ENCODE measurements at regions not wholly inside any gene's neighbourhood (a gene's known extent, or its start where the extent isn't known, plus 50 kb on each side); places are given as distances from the start of the nearest gene placed in this dataset.

DNA sequence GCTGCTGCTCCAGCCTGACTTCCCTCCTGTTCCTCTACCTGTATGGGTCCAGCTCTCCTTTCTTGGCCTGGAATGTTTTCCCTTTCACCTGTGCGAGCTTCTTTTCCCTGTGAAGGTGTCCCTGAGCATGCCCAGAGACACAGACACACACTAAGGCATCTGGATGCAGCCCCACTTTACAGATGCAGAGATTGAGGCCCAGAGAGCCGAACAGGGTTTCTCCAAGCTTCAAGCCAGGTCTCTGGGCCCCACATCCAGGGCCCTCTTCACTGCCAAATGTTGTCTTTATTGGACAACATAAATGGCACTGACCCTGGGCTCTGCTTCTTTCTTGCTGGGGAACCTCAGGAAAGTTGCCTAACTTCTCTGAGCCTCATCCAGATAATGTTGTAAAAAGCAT lies 561.6 kb downstream of the MIAT start:
- Mint-ChIP-seq H3K9me3 (peaks cover 0 to 1% (median 0%) of the 10 kb centered on the region in 11 donors), H3K4me3 (no peak overlapping the region), H3K4me1 (no peaks in the 10 kb centered on the region), H3K27me3 (peaks cover 0 to 37% (median 28%) of the 10 kb centered on the region in 5 donors), H3K36me3 (no peaks in the 10 kb centered on the region), H3K27ac (no peak overlapping the region)
- POLR2A ChIA-PET, result no interaction called here
- DNase-seq (no peak), ATAC-seq (no peak)
- Histone ChIP-seq H3K36me3 (ENCODE audit: control insufficient read depth in 2 of 3, insufficient read depth in 3 of 3, low read length in 3 of 3) (no peaks in the 10 kb centered on the region), H3K27me3 (ENCODE audit: control insufficient read depth in 2 of 2, insufficient read depth in 2 of 2, low read length in 2 of 2) (no peaks in the 10 kb centered on the region), H3K27ac (ENCODE audit: low read depth, low read length) (no peak overlapping the region), H3K4me3 (ENCODE audit: low read length) (no peak overlapping the region), H3K9me3 (ENCODE audit: control insufficient read depth in 2 of 3, low read length in 3 of 3) (peaks cover 0 to 4% (median 0%) of the 10 kb centered on the region in 3 experiments), H3K4me1 (ENCODE audit: control insufficient read depth in 2 of 2, insufficient read depth in 2 of 2, low read length in 2 of 2) (no peaks in the 10 kb centered on the region)
- intact Hi-C loops (cut with micrococcal nuclease), result no loop called here
- CTCF ChIA-PET, result interaction anchor here (0.5 kb wide), 1 partner anchor 290 kb away, joined by 6 read pairs; no protein-coding TSS in a partner anchor

DNA sequence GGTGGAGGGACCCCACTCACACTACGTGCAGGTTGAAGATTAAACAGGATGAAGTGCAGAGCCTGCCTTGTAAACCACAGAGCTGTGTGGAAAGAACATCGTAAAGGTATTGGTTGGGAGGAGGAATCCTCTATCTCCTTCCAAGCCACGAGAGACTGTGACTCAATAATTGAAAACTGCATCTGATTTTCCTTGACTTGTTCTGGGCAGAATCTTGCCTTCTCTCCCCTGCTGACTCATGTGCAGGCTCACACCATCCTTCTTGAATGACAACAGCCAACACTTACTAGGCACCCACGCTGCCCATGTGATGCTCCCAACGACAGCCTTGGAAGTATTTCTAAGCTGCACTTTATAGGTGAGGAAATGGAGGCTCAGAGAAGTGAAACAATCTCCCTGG lies 563.0 kb downstream of the MIAT start:
- no peak overlapping the region for H3K27ac ChIP-seq (ENCODE audit: low read depth, low read length)
- ATAC-seq (no peak), DNase-seq (no peak)
- Mint-ChIP-seq H3K9me3 (peaks cover 0 to 1% (median 0%) of the 10 kb centered on the region in 11 donors), H3K36me3 (no peaks in the 10 kb centered on the region), H3K4me1 (no peaks in the 10 kb centered on the region), H3K27me3 (peaks cover under 1 to 39% (median 22%) of the 10 kb centered on the region in 5 donors), H3K27ac (no peak overlapping the region), H3K4me3 (no peak overlapping the region)
- intact Hi-C loops (cut with micrococcal nuclease), result no loop called here
- ChIA-PET CTCF (no interaction called here), POLR2A (no interaction called here)
- H3K27me3 ChIP-seq (ENCODE audit: control insufficient read depth in 2 of 2, insufficient read depth in 2 of 2, low read length in 2 of 2), result no peaks in the 10 kb centered on the region
- peaks cover 0 to 4% (median 0%) of the 10 kb centered on the region in 3 experiments for H3K9me3 ChIP-seq (ENCODE audit: control insufficient read depth in 2 of 3, low read length in 3 of 3)
- no peak overlapping the region for H3K4me3 ChIP-seq (ENCODE audit: low read length)
- H3K4me1 ChIP-seq (ENCODE audit: control insufficient read depth in 2 of 2, insufficient read depth in 2 of 2, low read length in 2 of 2), result no peaks in the 10 kb centered on the region
- H3K36me3 ChIP-seq (ENCODE audit: control insufficient read depth in 2 of 3, insufficient read depth in 3 of 3, low read length in 3 of 3), result no peaks in the 10 kb centered on the region

DNA sequence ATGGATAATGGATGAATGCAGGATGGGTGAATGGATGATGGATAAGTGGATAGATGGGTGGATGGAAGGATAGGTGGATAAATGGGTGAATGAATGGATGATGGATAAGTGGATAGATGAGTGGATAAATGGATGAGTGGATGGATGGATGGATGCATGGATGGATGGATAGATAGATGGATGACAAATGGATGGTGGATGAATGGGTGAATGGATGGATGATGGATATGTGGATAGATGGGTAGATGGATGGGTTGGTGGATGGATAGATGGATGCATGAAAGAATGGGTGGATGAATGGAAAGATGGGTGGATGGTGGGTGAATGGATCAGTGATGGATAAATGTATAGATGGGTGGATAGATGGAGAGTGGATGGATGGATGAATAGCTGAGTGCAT lies 564.8 kb downstream of the MIAT start:
- ATAC-seq (no peak), DNase-seq (no peak)
- CTCF ChIA-PET, result no interaction called here
- H3K9me3 ChIP-seq (ENCODE audit: control insufficient read depth in 2 of 3, low read length in 3 of 3), result peaks cover 0 to 4% (median 0%) of the 10 kb centered on the region in 3 experiments
- H3K4me3 ChIP-seq (ENCODE audit: low read length), result no peak overlapping the region
- no peaks in the 10 kb centered on the region for H3K27me3 ChIP-seq (ENCODE audit: control insufficient read depth in 2 of 2, insufficient read depth in 2 of 2, low read length in 2 of 2)
- H3K27me3 Mint-ChIP-seq, result peaks cover 2 to 41% (median 18%) of the 10 kb centered on the region in 5 donors
- H3K36me3 Mint-ChIP-seq, result no peaks in the 10 kb centered on the region
- no peaks in the 10 kb centered on the region for H3K36me3 ChIP-seq (ENCODE audit: control insufficient read depth in 2 of 3, insufficient read depth in 3 of 3, low read length in 3 of 3)
- intact Hi-C loops (cut with micrococcal nuclease), result no loop called here
- H3K4me3 Mint-ChIP-seq, result no peak overlapping the region
- POLR2A ChIA-PET, result no interaction called here
- peaks cover 0 to 2% (median 0%) of the 10 kb centered on the region in 11 donors for H3K9me3 Mint-ChIP-seq
- no peaks in the 10 kb centered on the region for H3K4me1 ChIP-seq (ENCODE audit: control insufficient read depth in 2 of 2, insufficient read depth in 2 of 2, low read length in 2 of 2)
- H3K27ac ChIP-seq (ENCODE audit: low read depth, low read length), result no peak overlapping the region
- H3K4me1 Mint-ChIP-seq, result no peaks in the 10 kb centered on the region
- H3K27ac Mint-ChIP-seq, result no peak overlapping the region

DNA sequence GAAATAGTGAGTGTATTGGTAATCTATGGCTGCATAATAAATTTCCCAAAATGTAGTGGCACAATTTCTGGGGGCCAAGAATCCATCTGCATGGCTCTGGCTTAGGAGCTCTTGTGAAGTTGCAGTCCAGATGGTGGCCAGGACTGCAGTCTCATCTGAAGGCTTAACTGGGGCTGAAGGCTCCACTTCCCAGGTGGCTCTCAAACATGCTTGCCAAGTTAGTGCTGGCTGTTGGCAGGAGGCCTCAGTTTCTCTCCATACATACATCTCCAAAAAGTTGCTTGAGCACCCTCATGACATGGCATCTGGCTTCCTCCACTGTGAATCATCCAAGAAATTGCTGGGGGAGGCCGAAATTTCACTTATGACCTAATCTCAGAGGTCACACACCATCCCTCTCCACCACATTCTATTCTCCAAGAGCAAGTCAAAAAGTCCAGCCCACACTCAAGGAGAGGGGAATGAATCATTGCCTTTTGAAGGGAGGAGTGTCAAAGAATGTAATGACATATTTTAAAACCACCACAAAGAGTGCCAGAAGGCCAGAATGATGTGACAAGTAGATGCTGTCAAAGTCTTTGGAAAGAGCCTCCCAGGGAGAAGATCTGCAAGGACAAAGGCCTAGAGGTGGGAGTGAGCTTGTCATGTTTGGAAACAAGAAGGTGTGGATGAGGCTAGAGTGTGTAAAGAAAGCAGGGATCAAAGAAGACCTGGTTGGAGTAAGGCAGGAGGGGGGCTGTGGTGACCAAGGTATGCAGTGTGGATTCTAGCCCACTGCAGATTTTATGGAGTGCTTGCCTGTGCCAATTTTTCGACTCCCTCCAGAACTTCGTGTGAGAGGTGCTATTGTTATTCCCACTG lies 566.2 kb downstream of the MIAT start:
- peaks cover 0 to 2% (median 0%) of the 10 kb centered on the region in 11 donors for H3K9me3 Mint-ChIP-seq
- Histone ChIP-seq H3K4me3 (ENCODE audit: low read length) (no peak overlapping the region), H3K36me3 (ENCODE audit: control insufficient read depth in 2 of 3, insufficient read depth in 3 of 3, low read length in 3 of 3) (no peaks in the 10 kb centered on the region), H3K27me3 (ENCODE audit: control insufficient read depth in 2 of 2, insufficient read depth in 2 of 2, low read length in 2 of 2) (no peaks in the 10 kb centered on the region), H3K4me1 (ENCODE audit: control insufficient read depth in 2 of 2, insufficient read depth in 2 of 2, low read length in 2 of 2) (no peaks in the 10 kb centered on the region), H3K27ac (ENCODE audit: low read depth, low read length) (no peak overlapping the region), H3K9me3 (ENCODE audit: control insufficient read depth in 2 of 3, low read length in 3 of 3) (peaks cover 0 to 4% (median 0%) of the 10 kb centered on the region in 3 experiments)
- intact Hi-C loops (cut with micrococcal nuclease), result no loop called here
- no peaks in the 10 kb centered on the region for H3K4me1 Mint-ChIP-seq
- H3K4me3 Mint-ChIP-seq, result no peak overlapping the region
- no peak overlapping the region for H3K27ac Mint-ChIP-seq
- DNase-seq (no peak), ATAC-seq (no peak)
- ChIA-PET POLR2A (no interaction called here), CTCF (no interaction called here)
- no peaks in the 10 kb centered on the region for H3K36me3 Mint-ChIP-seq
- H3K27me3 Mint-ChIP-seq, result peaks cover 2 to 34% (median 14%) of the 10 kb centered on the region in 5 donors

DNA sequence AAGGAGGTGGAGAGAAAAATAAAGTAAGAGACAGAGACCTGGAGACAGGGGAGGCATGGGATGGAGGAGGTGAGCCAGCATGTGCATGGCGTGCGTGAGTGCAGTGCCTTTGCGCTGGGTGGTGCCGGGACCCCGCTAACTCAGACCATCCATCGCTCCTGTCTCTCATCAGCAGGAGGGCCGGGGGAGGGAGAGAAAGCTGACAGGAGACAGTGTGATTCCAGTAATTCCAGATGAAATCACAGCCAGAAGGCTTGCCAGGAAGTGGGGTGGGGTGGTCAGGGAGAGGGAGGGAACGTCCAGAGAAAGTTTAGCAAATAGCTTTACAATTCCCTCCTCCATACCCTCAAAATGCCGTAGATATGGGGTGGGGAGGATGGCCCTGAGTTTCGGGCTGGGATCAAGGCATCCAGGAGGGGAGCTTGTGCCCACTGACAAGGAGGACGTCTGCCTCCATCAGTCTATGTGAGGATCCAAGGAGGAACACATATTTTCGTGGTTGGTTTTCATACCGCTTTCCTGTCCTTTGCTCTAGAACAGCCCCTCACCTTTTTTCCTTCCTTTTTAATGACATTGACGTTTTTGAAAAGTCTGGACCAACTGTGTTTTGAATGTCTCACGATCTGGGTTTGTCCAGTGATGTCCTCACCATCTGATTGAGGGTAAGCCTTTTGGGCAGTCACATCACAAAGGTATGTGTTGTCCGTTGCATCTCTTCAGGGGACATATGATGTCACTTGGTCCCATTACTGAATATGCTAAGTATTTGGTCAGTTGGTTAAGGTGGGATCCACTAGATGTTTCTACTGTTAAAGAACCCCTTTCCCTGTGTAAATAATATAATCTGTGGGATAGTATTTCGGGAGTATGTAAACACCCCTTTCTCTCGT lies 567.3 kb downstream of the MIAT start:
- H3K27ac ChIP-seq (ENCODE audit: low read depth, low read length), result no peak overlapping the region
- H3K36me3 ChIP-seq (ENCODE audit: control insufficient read depth in 2 of 3, insufficient read depth in 3 of 3, low read length in 3 of 3), result no peaks in the 10 kb centered on the region
- H3K4me3 Mint-ChIP-seq, result no peak overlapping the region
- intact Hi-C loops (cut with micrococcal nuclease), result no loop called here
- no peak overlapping the region for H3K27ac Mint-ChIP-seq
- no peaks in the 10 kb centered on the region for H3K4me1 ChIP-seq (ENCODE audit: control insufficient read depth in 2 of 2, insufficient read depth in 2 of 2, low read length in 2 of 2)
- CTCF ChIA-PET, result no interaction called here
- ATAC-seq, result no peak
- peaks cover 0 to 4% (median 0%) of the 10 kb centered on the region in 3 experiments for H3K9me3 ChIP-seq (ENCODE audit: control insufficient read depth in 2 of 3, low read length in 3 of 3)
- no peak for DNase-seq
- POLR2A ChIA-PET, result no interaction called here
- H3K27me3 ChIP-seq (ENCODE audit: control insufficient read depth in 2 of 2, insufficient read depth in 2 of 2, low read length in 2 of 2), result no peaks in the 10 kb centered on the region
- H3K4me1 Mint-ChIP-seq, result no peaks in the 10 kb centered on the region
- peaks cover 0 to 2% (median 0%) of the 10 kb centered on the region in 11 donors for H3K9me3 Mint-ChIP-seq
- H3K27me3 Mint-ChIP-seq, result peaks cover 2 to 22% (median 15%) of the 10 kb centered on the region in 5 donors
- no peak overlapping the region for H3K4me3 ChIP-seq (ENCODE audit: low read length)
- no peaks in the 10 kb centered on the region for H3K36me3 Mint-ChIP-seq

DNA sequence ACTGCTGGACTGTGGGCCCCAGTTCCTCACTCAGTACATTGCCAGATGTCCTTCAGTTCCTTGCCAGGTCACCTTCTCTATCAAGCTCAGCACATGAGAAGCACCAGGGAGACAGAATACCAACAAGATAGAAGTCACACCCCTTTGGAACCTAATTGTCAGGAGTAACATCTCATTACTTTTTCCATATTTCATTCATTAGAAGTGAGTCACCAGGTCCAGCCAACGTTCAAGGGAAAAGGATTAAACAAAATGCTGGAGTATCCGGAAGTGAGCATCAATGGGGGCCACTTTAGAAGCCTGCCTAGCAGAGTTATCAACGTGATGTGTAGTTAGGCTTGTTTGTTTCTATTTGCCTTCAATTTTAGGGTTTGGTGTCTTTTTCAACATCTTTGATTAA lies 569.3 kb downstream of the MIAT start:
- H3K4me1 Mint-ChIP-seq, result no peaks in the 10 kb centered on the region
- POLR2A ChIA-PET, result no interaction called here

More for the DNA sequence above, 569.3 kb downstream of the MIAT start:
- Mint-ChIP-seq H3K4me3 (no peak overlapping the region), H3K27ac (no peak overlapping the region), H3K27me3 (peaks cover 2 to 27% (median 9%) of the 10 kb centered on the region in 5 donors), H3K9me3 (peaks cover 0 to 10% (median 2%) of the 10 kb centered on the region in 11 donors), H3K36me3 (no peaks in the 10 kb centered on the region)
- intact Hi-C loops (cut with micrococcal nuclease), result no loop called here
- Histone ChIP-seq H3K9me3 (ENCODE audit: control insufficient read depth in 2 of 3, low read length in 3 of 3) (peaks cover 0 to 4% (median 0%) of the 10 kb centered on the region in 3 experiments), H3K27me3 (ENCODE audit: control insufficient read depth in 2 of 2, insufficient read depth in 2 of 2, low read length in 2 of 2) (no peaks in the 10 kb centered on the region), H3K4me3 (ENCODE audit: low read length) (no peak overlapping the region), H3K27ac (ENCODE audit: low read depth, low read length) (no peak overlapping the region), H3K36me3 (ENCODE audit: control insufficient read depth in 2 of 3, insufficient read depth in 3 of 3, low read length in 3 of 3) (no peaks in the 10 kb centered on the region), H3K4me1 (ENCODE audit: control insufficient read depth in 2 of 2, insufficient read depth in 2 of 2, low read length in 2 of 2) (no peaks in the 10 kb centered on the region)
- DNase-seq, result no peak
- no peak for ATAC-seq
- CTCF ChIA-PET, result no interaction called here

Measured in naive thymus-derived CD4-positive, alpha-beta T cell (primary cell).